Breast epithelium (tissue), 4 donors: ENCODE measurements at regions not wholly inside any gene's neighbourhood (a gene's known extent, or its start where the extent isn't known, plus 50 kb on each side); places are given as distances from the start of the nearest gene placed in this dataset.

Experiments
- DNase-seq, 2 donors: peaks; one replicate each; pipeline ENCODE4 v3.0.0-alpha.2; 2019; ENCODE audit warnings: low spot score in 2 of 2
- H3K27ac ChIP-seq, 2 donors: fragments of 200-600 bp; sonication (generic) in 1 of 2; one replicate each; pipeline ENCODE4 v1.5.1; 2016 to 2019; ENCODE audit warnings: mild to moderate bottlenecking in 1 of 2
- H3K27me3 ChIP-seq, 2 donors: fragments of 200-600 bp; sonication (generic) in 1 of 2; one replicate each; pipeline versions ENCODE4 v1.5.1 to v1.6.0; 2017 to 2019; ENCODE audit warnings: control low read depth in 1 of 2, mild to moderate bottlenecking in 1 of 2
- H3K36me3 ChIP-seq: fragments of 200-600 bp; one replicate; pipeline ENCODE4 v1.5.1; 2019
- H3K4me1 ChIP-seq, 2 donors: fragments of 200-600 bp; sonication (generic); one replicate each; pipeline ENCODE4 v1.5.1; 2016 to 2019; ENCODE audit warnings: control low read depth in 1 of 2
- H3K4me3 ChIP-seq, 3 donors: fragments of 200-600 bp; sonication (generic); 1 replicate in 2 of 3; 2 replicates in 1 of 3; pipeline ENCODE4 v1.5.1; 2016 to 2019; ENCODE audit warnings: mild to moderate bottlenecking in 3 of 3, moderate library complexity in 2 of 3
- H3K9me3 ChIP-seq, 2 donors: fragments of 200-600 bp; sonication (generic) in 1 of 2; one replicate each; pipeline ENCODE4 v1.5.1; 2016 to 2019; ENCODE audit warnings: control low read depth in 1 of 2
- CTCF ChIP-seq, 3 donors: fragments of 450-650 bp; IDR thresholded peaks; one replicate each; pipeline ENCODE4 v1.5.1; 2016 to 2017; ENCODE audit warnings: antibody characterized with exemption in 3 of 3, mild to moderate bottlenecking in 3 of 3, moderate library complexity in 3 of 3
- POLR2A ChIP-seq: fragments of 450-650 bp; IDR thresholded peaks from one replicate; pipeline ENCODE4 v1.6.1; 2016; ENCODE audit warnings: antibody characterized with exemption, mild to moderate bottlenecking, moderate library complexity
- POLR2AphosphoS5 ChIP-seq, 3 donors: sonication (generic); formaldehyde crosslinking; IDR thresholded peaks; one replicate each; pipeline ENCODE4 v1.6.1; 2017; ENCODE audit warnings: antibody characterized with exemption in 3 of 3
- intact Hi-C: fragments of 100-400 bp; cut with DNase I; formaldehyde crosslinking; loops from one replicate; pipeline ENCODE4 v1.15.1; 2023; ENCODE audit warnings: low total_unique reads

GRCh38 chr5:168057905-168058304, 233.5 kb upstream of the WWC1 start:
- intact Hi-C loops = no loop called here
- no peak overlapping the region for H3K4me3 ChIP-seq
- no peaks in the 10 kb centered on the region for H3K36me3 ChIP-seq
- TF ChIP-seq POLR2AphosphoS5 (IDR thresholded peaks at IDR 0.05) = no peak
- no peak for TF ChIP-seq CTCF (IDR thresholded peaks at IDR 0.05)
- no peak for TF ChIP-seq POLR2A
- H3K9me3 ChIP-seq = no peaks in the 10 kb centered on the region
- no peak for DNase-seq
- H3K4me1 ChIP-seq = no peaks in the 10 kb centered on the region
- H3K27ac ChIP-seq = no peak overlapping the region
- no peaks in the 10 kb centered on the region for H3K27me3 ChIP-seq

GRCh38 chr5:168059131-168059530, 232.3 kb upstream of the WWC1 start:
- Histone ChIP-seq H3K36me3 (no peaks in the 10 kb centered on the region), H3K27me3 (no peaks in the 10 kb centered on the region), H3K9me3 (no peaks in the 10 kb centered on the region), H3K27ac (no peak overlapping the region), H3K4me3 (no peak overlapping the region), H3K4me1 (no peaks in the 10 kb centered on the region)
- TF ChIP-seq POLR2A (no peak), POLR2AphosphoS5 (IDR thresholded peaks at IDR 0.05) (no peak), CTCF (IDR thresholded peaks at IDR 0.05) (no peak)
- no peak for DNase-seq
- intact Hi-C loops = no loop called here

GRCh38 chr5:168062239-168062638, 229.2 kb upstream of the WWC1 start:
- Histone ChIP-seq H3K9me3 (no peaks in the 10 kb centered on the region), H3K27ac (no peak overlapping the region), H3K4me1 (no peaks in the 10 kb centered on the region), H3K4me3 (no peak overlapping the region), H3K27me3 (no peaks in the 10 kb centered on the region), H3K36me3 (no peaks in the 10 kb centered on the region)
- TF ChIP-seq POLR2AphosphoS5 (IDR thresholded peaks at IDR 0.05) = no peak
- TF ChIP-seq POLR2A = no peak
- TF ChIP-seq CTCF (IDR thresholded peaks at IDR 0.05) = no peak
- DNase-seq = no peak
- intact Hi-C loops = no loop called here

- Histone ChIP-seq H3K4me1 (no peaks in the 10 kb centered on the region), H3K27me3 (no peaks in the 10 kb centered on the region), H3K36me3 (no peaks in the 10 kb centered on the region), H3K27ac (no peak overlapping the region), H3K9me3 (no peaks in the 10 kb centered on the region), H3K4me3 (no peak overlapping the region)
- TF ChIP-seq POLR2AphosphoS5 (IDR thresholded peaks at IDR 0.05) = no peak
- TF ChIP-seq CTCF (IDR thresholded peaks at IDR 0.05) = no peak
- TF ChIP-seq POLR2A = no peak
- no peak for DNase-seq
- intact Hi-C loops = no loop called here
These were observed 227.0 kb upstream of the WWC1 start for GRCh38 chr5:168064457-168064856.

- no peak for TF ChIP-seq CTCF (IDR thresholded peaks at IDR 0.05)
- TF ChIP-seq POLR2AphosphoS5 (IDR thresholded peaks at IDR 0.05) = no peak
- no peak for TF ChIP-seq POLR2A
- H3K27ac ChIP-seq = no peak overlapping the region
- no peak for DNase-seq
- H3K4me1 ChIP-seq = no peaks in the 10 kb centered on the region
- H3K36me3 ChIP-seq = no peaks in the 10 kb centered on the region
- no peaks in the 10 kb centered on the region for H3K9me3 ChIP-seq
- H3K27me3 ChIP-seq = no peaks in the 10 kb centered on the region
- H3K4me3 ChIP-seq = no peak overlapping the region
- intact Hi-C loops = loop anchor here (5.0 kb wide), 1 partner anchor 1647 kb away; no protein-coding TSS in a partner anchor
These were observed 226.4 kb upstream of the WWC1 start for GRCh38 chr5:168064933-168065622.
